Fibroblast of skin of scalp (primary cell): ENCODE measurements at regions not wholly inside any gene's neighbourhood (a gene's known extent, or its start where the extent isn't known, plus 50 kb on each side); places are given as distances from the start of the nearest gene placed in this dataset.
A peak's percentile ranks its signal among the peaks of the same experiment; 100 is the strongest.

Experiments
- DNase-seq: peaks from one replicate; pipeline ENCODE4 v3.0.0-alpha.2; 2013

- no peak for DNase-seq
These were observed 185.1 kb upstream of the ZNF462 start for GRCh38 chr9:106677830-106678229.

DNA sequence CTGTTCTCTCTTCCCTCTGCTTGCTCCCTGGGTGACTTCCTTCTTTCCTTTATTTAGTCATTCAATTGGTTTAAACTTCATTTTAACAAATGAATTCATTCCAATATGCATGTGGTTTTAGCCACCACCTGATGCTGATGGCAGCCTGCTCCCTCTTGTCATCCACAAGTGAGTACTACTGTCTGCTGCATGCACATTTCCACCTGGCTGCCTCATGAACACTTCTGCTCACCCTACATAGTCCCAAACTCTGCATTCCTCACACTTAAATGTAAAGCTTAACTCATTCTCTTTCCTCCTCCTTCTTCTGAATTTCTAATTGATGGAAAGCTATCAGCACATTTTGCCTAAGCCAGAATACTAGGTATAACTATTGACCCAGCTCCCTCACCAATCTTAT lies 184.7 kb upstream of the ZNF462 start:
- no peak for DNase-seq

- no peak for DNase-seq
These were observed 180.5 kb upstream of the ZNF462 start for GRCh38 chr9:106682420-106682819.

- no peak for DNase-seq
These were observed 179.5 kb upstream of the ZNF462 start for GRCh38 chr9:106683454-106683853.

DNA sequence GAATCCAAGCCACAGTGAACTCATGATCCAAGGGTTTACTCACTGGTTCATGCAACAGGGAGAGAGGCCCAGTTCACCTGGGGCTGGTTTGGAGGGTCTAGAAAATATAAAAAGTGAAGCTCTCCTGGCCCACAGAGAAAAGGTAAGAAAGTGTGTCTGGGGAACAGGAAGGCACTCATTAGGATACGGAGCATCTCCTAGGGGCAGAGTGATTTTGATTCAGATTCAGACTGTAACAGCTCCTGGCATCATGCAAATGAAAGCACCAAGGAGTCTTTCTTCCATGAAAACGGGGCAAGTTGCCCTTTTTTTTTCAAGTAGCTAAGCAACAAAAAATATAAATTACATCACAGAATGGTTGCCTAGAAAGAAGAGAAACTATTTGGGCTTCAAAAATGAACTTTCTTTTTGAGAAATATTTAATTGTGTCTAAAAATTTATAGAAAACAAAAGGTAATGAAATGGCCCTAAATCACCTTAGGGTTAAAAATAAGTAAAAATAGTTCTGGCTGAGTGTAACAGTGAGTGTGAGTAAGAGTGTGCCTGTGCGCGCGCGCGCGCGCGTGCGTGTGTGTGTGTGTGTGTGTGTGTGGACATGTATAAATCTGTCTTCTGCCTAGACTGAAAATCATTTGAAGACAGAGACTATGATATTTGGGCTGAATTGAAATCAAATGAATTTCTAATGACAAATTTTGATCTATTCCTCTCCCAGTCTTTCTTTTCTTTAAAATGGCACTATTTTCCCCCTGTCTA lies 177.8 kb upstream of the ZNF462 start:
- no peak for DNase-seq

DNA sequence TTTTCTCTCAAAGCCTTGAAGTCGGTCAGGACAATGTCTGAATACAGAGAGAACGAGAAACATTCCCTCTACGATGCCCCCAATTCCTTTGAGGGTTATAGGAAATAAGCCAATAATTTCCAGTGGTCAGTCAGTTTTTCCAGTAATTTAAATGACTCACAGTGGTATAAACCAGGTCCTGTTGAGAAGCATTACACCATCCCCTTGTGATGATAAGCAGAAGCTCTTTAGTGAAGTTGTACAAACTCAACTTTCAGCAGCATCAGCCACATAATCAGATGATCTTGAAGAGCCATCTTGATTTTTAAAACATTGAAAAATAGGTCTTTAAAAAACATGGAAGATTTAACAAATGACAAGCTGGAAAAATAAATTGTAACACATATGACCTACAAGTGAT lies 173.9 kb upstream of the ZNF462 start:
- peak; percentile 21 for DNase-seq

- DNase-seq = peak; percentile 20
These were observed 171.3 kb upstream of the ZNF462 start for GRCh38 chr9:106691627-106692026.

DNA sequence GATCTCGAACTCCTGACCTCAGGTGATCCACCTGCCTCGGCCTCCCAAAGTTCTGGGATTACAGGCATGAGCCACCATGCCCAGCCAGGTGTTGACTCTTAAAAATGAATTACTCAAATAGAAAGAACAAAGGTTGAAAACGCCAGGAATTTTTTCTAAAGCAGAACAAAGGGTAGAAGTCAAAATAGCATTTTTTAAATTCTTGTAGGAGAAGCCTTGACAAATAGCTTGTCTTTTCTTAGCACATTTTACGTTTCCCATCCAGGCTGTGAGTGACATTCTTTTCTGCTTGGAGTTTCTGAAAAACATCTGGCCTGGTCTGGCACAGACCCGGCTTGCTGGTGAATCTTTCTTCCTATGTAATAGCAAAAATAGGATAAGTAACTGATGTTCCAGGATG lies 169.4 kb upstream of the ZNF462 start:
- DNase-seq = no peak

GRCh38 chr9:106696804-106697203 lies 166.2 kb upstream of the ZNF462 start:
- no peak for DNase-seq

DNA sequence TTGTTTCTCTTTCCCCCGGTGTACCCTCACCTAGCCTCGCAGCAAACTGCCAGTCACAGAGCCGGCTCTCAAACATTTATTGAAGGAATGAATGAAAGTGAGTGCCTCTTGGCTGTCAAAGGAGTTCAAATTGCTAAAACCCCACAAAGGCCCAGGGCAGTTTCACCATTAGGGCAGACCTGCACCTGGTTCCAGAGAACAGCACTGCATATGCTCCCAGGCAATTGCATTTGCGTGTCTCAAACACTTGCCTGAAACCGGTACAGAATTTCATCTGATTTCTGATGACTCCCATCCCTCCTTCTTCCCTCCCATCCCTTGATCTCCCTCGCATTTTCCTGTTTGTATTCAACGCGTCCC lies 165.6 kb upstream of the ZNF462 start:
- no peak for DNase-seq

GRCh38 chr9:106697750-106698502 lies 165.0 kb upstream of the ZNF462 start:
- DNase-seq = peak; percentile 85

DNA sequence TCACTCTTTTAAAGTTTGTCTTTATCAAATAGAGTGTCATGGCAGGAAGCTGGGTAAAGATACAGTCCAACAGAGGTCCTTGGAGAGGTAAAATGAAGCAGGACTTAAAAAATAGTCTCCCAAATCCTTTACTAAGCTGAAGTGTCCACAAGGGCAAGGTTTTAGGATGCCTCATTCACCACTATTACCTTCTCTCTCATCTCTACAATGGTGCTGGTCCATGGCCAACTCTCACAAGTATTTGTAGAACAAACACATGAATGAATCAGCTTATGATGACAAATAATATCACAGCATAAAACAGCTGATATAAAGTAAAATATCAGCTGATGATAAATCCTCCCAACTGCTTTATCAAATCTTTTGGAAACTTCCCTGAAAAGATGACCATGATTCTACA lies 162.3 kb upstream of the ZNF462 start:
- peak; percentile 52 for DNase-seq

DNA sequence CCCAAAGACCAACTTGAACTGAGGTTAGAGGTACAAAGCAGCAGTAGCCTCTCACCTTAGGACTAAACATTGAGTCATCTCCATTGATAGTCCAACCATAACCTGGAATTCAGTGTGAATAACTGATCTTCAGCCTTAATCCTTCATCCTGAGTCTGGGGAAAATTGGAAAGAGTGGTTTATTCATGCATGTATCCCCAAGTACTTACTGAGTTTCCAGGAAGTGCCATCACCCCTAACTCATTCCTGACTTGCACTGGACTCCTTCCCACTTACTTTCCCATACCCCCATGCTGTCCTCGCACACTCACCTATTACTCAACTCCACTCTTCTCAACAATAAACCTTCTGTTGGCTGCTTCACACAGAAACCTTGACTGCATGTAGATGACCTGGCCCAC lies 161.4 kb upstream of the ZNF462 start:
- no peak for DNase-seq

- DNase-seq = peak; percentile 60
These were observed 158.8 kb upstream of the ZNF462 start for GRCh38 chr9:106704056-106704615.

DNA sequence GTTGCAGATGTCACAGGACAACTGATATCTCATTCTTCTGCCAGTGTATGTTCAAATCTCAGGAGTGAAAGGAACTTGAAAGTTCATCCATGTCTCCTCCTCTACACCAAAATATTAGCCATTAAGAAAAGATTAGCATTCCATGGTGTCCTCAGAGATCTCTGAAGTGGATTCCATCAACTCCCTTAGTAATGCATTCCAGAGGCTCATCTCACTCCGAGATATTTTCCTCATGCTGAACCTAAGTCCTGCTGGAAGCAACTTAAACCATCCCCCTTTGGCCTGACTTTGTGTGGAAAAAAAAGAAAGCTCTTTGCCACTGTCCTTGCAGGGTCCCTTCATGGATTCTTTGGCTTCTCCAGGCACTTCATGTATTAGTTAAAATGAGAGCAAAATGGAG lies 155.7 kb upstream of the ZNF462 start:
- DNase-seq = peak; percentile 80

- DNase-seq = no peak
These were observed 155.1 kb upstream of the ZNF462 start for GRCh38 chr9:106707738-106708474.

DNA sequence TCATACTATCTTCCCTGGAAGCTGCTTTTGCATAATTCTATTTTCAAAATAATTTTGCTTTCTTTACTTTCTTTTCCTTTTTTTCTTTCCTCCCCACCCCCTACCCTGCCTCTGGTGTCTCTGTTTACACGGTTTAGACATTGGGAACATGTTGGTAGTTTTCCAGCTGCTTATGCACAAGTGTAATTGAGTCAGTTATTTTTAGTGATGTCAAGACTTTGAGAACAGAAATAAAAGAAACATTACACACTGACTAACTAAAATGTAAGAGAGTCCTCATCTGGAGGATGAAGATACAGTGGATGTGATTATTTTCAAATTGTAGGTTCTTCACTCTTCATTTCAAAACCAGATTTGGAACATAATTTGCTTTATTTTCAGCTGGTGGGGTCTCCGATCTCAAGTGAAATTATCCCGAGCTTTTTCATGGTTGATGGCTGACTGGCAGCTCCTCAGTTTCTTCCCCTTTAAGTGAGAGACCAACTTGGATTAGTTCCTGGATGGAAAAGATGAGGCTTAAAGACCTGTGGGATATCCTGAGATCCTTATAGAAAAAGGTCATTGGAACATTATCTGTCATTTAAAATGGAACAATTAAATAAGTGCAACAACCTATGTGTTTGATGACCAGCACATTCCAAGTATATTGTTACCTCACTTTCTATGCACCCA lies 154.4 kb upstream of the ZNF462 start:
- no peak for DNase-seq

DNA sequence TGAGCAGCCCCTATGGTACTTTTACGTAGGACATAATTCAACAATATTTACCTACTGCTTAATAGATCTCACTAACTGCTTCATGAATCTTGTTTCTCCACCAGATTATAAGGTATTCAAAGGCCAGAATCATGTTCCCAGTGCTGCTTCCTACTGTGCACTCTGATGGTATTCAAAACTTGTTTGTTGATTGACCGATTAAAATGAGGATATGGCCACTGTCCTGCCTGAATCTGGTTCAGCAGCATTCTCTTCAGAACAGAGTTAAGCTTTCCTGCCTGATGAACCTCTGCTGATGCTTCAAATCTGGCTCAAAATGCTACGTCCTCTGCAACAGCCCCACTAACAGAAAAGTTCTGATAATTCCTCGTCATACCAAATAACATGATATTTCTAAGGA lies 150.7 kb upstream of the ZNF462 start:
- DNase-seq = no peak

DNA sequence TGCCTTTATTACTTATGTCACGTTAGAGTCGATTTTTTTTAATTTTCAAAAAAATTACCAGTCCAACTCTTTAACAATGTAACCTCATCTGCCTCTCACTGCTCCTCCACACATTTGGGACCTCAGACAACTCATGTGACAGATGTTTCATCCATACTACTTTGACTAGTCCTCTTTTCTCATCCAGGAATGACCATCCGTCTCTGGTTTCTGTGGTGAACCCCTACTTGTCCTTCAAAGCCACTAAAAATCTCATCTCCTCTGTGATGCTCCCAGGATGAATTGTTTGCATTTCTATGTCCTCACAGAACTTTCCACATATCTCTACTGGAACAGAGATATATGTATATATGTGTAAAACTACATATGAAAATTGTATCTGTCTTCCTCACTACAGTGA lies 149.8 kb upstream of the ZNF462 start:
- DNase-seq = no peak

DNA sequence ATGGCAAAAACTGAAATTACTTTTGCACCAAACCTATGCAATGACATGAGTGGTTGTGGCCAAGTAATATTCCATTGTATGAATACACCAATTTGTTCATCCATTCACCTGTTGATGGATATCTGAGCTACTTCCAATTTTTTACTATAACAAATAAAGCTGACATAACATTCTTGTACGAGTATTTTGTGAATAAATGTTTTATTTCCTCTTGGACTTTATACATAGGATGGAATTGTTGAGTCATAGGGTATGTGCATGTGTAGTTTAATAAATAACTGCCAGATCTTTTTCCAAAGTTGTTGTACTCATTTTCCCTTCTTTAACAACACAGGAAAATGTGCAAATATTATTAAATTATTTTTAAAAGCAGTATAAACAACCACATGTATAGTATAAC lies 146.1 kb upstream of the ZNF462 start:
- no peak for DNase-seq

GRCh38 chr9:106717686-106718085 lies 145.3 kb upstream of the ZNF462 start:
- DNase-seq = peak; percentile 87

DNA sequence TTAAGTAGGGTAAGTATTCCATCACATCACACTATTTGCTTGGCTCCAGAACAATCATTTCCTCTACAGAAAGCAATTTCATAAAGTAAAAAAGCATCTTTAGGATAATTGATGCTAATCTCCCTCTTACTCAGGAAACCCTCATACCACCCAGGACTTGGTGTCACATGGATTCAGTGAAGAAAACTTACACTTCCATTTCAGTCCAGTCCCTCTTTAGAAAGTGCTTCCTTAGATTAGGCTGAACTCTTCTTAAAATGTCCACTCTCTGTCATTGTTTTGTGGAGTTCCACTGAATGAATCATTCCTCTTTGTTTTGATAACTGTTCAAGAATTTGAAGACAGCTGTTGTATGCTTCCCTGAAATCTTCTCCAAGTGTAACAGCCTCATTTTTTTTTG lies 144.0 kb upstream of the ZNF462 start:
- peak; percentile 81 for DNase-seq
